Chondrocyte (in vitro differentiated cells): ENCODE measurements at regions not wholly inside any gene's neighbourhood (a gene's known extent, or its start where the extent isn't known, plus 50 kb on each side); places are given as distances from the start of the nearest gene placed in this dataset.

Source experiments
- DNase-seq: peaks from one replicate; pipeline ENCODE4 v3.0.0; 2021; ENCODE audit warnings: mixed read lengths, low spot score
- H3K27ac Mint-ChIP-seq: one replicate; pipeline ENCODE4 v1.8.0; 2021; ENCODE audit warnings: mild to moderate bottlenecking, moderate library complexity, mixed read lengths; ENCODE audit not compliant: unreplicated experiment
- H3K27me3 Mint-ChIP-seq: 2 replicates; pipeline ENCODE4 v1.8.0; 2021; ENCODE audit warnings: low read depth, mixed read lengths
- H3K36me3 Mint-ChIP-seq: 2 replicates; pipeline ENCODE4 v1.8.0; 2021; ENCODE audit warnings: low read depth, mixed read lengths
- H3K4me1 Mint-ChIP-seq: 2 replicates; pipeline ENCODE4 v1.8.0; 2021; ENCODE audit warnings: low read depth, mild to moderate bottlenecking, mixed read lengths
- H3K4me3 Mint-ChIP-seq: one replicate; pipeline ENCODE4 v1.8.0; 2021; ENCODE audit warnings: mild to moderate bottlenecking, moderate library complexity, mixed read lengths; ENCODE audit not compliant: unreplicated experiment
- H3K9me3 Mint-ChIP-seq: 2 replicates; pipeline ENCODE4 v1.8.0; 2021; ENCODE audit warnings: low read depth, mixed read lengths
- CTCF ChIP-seq: fragments of 200-600 bp; sonication (generic); IDR thresholded peaks from 2 replicates; pipeline ENCODE4 v1.5.0; 2021; ENCODE audit warnings: antibody characterized with exemption, mild to moderate bottlenecking, moderate library complexity

GRCh38 chr6:113526995-113527394, 330.1 kb upstream of the MARCKS start:
- Mint-ChIP-seq H3K4me3 (no peak overlapping the region), H3K27me3 (no peaks in the 10 kb centered on the region), H3K4me1 (peaks cover 22% of the 10 kb centered on the region), H3K9me3 (no peaks in the 10 kb centered on the region), H3K36me3 (no peaks in the 10 kb centered on the region), H3K27ac (no peak overlapping the region)
- DNase-seq, result no peak
- TF ChIP-seq CTCF, result no peak

- DNase-seq, result no peak
- TF ChIP-seq CTCF, result no peak
- Mint-ChIP-seq H3K4me3 (no peak overlapping the region), H3K4me1 (peaks cover 19% of the 10 kb centered on the region), H3K9me3 (no peaks in the 10 kb centered on the region), H3K27me3 (no peaks in the 10 kb centered on the region), H3K27ac (no peak overlapping the region), H3K36me3 (no peaks in the 10 kb centered on the region)
Measured at GRCh38 chr6:113528111-113528510, 329.0 kb upstream of the MARCKS start.

GRCh38 chr6:113529196-113529595, 327.9 kb upstream of the MARCKS start:
- no peak overlapping the region for H3K27ac Mint-ChIP-seq

GRCh38 chr6:113529879-113530278, 327.3 kb upstream of the MARCKS start:
- H3K27ac Mint-ChIP-seq, result no peak overlapping the region
- no peaks in the 10 kb centered on the region for H3K27me3 Mint-ChIP-seq
- no peak overlapping the region for H3K4me3 Mint-ChIP-seq
- no peaks in the 10 kb centered on the region for H3K9me3 Mint-ChIP-seq
- H3K36me3 Mint-ChIP-seq, result no peaks in the 10 kb centered on the region
- TF ChIP-seq CTCF, result no peak
- peaks cover 19% of the 10 kb centered on the region for H3K4me1 Mint-ChIP-seq
- no peak for DNase-seq

More at GRCh38 chr6:113529196-113529595, 327.9 kb upstream of the MARCKS start:
- no peak for DNase-seq
- H3K9me3 Mint-ChIP-seq, result no peaks in the 10 kb centered on the region
- H3K27me3 Mint-ChIP-seq, result no peaks in the 10 kb centered on the region
- no peak for TF ChIP-seq CTCF
- H3K4me1 Mint-ChIP-seq, result peaks cover 19% of the 10 kb centered on the region
- H3K4me3 Mint-ChIP-seq, result no peak overlapping the region
- no peaks in the 10 kb centered on the region for H3K36me3 Mint-ChIP-seq

GRCh38 chr6:113530769-113531168, 326.4 kb upstream of the MARCKS start:
- Mint-ChIP-seq H3K36me3 (no peaks in the 10 kb centered on the region), H3K27ac (peak overlapping the region; percentile 77), H3K4me3 (no peak overlapping the region), H3K9me3 (no peaks in the 10 kb centered on the region), H3K4me1 (peaks cover 19% of the 10 kb centered on the region), H3K27me3 (no peaks in the 10 kb centered on the region)
- no peak for TF ChIP-seq CTCF
- no peak for DNase-seq
